Keratinocyte (primary cell): ENCODE measurements at regions not wholly inside any gene's neighbourhood (a gene's known extent, or its start where the extent isn't known, plus 50 kb on each side); places are given as distances from the start of the nearest gene placed in this dataset.

Source experiments
- EZH2 ChIP-seq: IDR thresholded peaks from one replicate; pipeline ENCODE4 v1.6.1; 2012; ENCODE audit warnings: inconsistent platforms, mild to moderate bottlenecking, low read length, moderate library complexity
- TF ChIP-seq, protein P1 (sequence below), 3 experiments: IDR thresholded peaks in 1 of 3; conservative IDR thresholded peaks in 1 of 3; optimal IDR thresholded peaks in 1 of 3; 2 replicates in 2 of 3; 3 replicates in 1 of 3; pipeline versions ENCODE3 to v1.5.1; 2011; ENCODE audit warnings: low read length in 3 of 3, mild to moderate bottlenecking in 3 of 3, moderate library complexity in 2 of 3, control low read depth in 1 of 3, inconsistent platforms in 1 of 3; ENCODE audit not compliant: insufficient read depth in 2 of 3; ENCODE audit errors: extremely low read depth in 1 of 3

DNA sequence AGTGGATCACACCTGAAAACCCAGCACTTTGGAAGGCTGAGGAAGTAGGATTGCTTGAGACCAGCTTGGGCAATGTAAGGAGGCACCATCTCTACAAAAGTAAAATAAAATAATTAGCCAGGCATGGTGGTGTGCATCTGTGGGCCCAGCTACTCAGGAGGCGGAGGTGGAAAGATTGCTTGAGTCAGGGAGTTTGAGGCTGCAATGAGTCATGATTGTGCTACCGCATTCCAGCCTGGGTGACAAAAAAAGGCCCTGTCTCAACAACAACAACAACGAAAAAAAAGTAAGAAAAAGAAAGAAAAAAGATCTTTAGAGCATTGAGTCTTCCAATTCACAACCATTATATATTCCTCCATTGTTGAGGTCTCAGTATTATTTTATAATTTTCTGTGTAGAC is 192.4 kb upstream of the DPH6 start:
- TF ChIP-seq, protein P1, sequence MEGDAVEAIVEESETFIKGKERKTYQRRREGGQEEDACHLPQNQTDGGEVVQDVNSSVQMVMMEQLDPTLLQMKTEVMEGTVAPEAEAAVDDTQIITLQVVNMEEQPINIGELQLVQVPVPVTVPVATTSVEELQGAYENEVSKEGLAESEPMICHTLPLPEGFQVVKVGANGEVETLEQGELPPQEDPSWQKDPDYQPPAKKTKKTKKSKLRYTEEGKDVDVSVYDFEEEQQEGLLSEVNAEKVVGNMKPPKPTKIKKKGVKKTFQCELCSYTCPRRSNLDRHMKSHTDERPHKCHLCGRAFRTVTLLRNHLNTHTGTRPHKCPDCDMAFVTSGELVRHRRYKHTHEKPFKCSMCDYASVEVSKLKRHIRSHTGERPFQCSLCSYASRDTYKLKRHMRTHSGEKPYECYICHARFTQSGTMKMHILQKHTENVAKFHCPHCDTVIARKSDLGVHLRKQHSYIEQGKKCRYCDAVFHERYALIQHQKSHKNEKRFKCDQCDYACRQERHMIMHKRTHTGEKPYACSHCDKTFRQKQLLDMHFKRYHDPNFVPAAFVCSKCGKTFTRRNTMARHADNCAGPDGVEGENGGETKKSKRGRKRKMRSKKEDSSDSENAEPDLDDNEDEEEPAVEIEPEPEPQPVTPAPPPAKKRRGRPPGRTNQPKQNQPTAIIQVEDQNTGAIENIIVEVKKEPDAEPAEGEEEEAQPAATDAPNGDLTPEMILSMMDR (optimal IDR thresholded peaks at IDR 0.05 in 1 of 3, IDR thresholded peaks at IDR 0.05 in 1 of 3, conservative IDR thresholded peaks at IDR 0.05 in 1 of 3; ENCODE audit: extremely low read depth in 1 of 3, insufficient read depth in 2 of 3, low read length in 3 of 3), result no peak
- no peak for TF ChIP-seq EZH2
